Right ventricle myocardium superior (tissue), 1 donor: ENCODE measurements at regions not wholly inside any gene's neighbourhood (a gene's known extent, or its start where the extent isn't known, plus 50 kb on each side); places are given as distances from the start of the nearest gene placed in this dataset.
"Not testable (repeated sequence)": the region's sequence is repeated elsewhere in the genome, so short reads cannot be mapped to it uniquely, and the experiment has no call there.

Experiments used
- ATAC-seq: fragments of 200-7000 bp; cut with Tn5 transposase; one replicate; pipeline ENCODE4 v1.9.1; 2020; ENCODE audit warnings: mild to moderate bottlenecking; ENCODE audit not compliant: poor library complexity
- DNase-seq: peaks from one replicate; pipeline ENCODE4 v3.0.0-alpha.2; 2020
- intact Hi-C: fragments of 100-400 bp; cut with DNase I; formaldehyde crosslinking; loops from one replicate; pipeline ENCODE4 v1.11.2; 2022
- donor health status: DM: no; HTN: yes; CAD: no; lungs with severe emphysema.

GRCh38 chr11:26867286-26867685 is 126.6 kb upstream of the FIBIN start:
- ATAC-seq = no peak
- intact Hi-C loops = no loop called here

GRCh38 chr11:26878959-26879581 is 114.8 kb upstream of the FIBIN start:
- intact Hi-C loops = no loop called here
- ATAC-seq = no peak
- no peak for DNase-seq

More at GRCh38 chr11:26867286-26867685, 126.6 kb upstream of the FIBIN start:
- DNase-seq = no peak

DNA sequence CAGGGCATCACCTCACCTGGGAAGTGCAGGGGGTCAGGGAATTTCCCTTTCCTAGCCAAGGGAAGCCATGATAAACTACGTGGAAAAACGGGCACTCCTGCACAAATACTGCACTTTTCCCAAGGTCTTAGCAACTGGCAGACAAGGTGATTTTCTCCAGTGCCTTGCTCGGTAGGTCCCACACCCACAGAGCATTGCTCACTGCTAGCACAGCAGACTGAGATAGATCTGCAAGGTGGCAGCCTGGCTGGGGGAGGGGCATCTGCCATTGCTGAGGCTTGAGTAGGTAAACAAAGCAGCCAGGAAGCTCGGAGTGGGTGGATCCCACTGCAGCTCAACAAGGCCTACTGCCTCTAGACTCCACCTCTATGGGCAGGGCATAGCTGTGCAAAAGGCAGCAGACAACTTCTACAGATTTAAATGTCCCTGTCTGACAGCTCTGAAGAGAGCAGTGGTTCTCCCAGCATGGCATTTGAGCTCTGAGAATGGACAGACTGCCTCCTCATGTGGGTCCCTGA is 111.5 kb upstream of the FIBIN start:
- DNase-seq, intact Hi-C loops, ATAC-seq: not testable (repeated sequence)

DNA sequence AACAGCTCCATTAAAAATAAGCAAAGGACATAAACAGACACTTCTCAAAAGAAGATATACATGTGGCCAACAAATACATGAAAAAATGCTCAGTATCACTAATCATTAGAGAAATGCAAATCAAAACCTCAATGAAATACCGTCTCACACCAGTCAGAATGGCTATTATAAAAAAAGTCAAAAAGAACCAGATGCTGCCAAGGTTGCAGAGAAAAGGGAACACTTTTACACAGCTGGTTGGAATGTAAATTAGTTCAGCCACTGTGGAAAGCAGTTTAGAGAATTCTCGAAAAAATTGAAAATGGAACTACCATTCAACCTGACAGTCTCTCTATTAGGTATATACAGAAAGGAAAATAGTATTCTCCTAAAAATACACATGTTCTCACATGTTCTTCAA is 102.4 kb upstream of the FIBIN start:
- intact Hi-C loops = no loop called here
- no peak for ATAC-seq
- DNase-seq = no peak

GRCh38 chr11:26896719-26897118 is 97.2 kb upstream of the FIBIN start:
- ATAC-seq (no peak), DNase-seq (no peak)
- intact Hi-C loops = no loop called here

DNA sequence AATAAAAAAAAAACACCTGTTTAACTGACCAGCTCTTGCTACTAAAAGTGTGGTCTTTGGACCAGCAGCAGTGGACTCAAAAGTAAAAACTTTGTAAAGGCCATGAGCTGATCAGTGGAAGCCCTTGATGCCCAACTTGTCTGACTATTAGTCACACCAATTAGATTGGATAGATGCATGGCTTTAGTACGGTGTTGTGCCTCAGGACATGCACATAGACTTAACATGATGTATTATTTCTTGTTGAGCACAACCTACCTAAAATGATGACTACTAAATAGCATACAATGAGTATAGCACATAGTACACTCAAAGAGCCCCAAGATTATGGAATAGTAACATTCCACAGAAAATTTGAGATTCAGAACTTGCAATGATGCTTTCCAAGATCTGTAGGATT is 95.1 kb upstream of the FIBIN start:
- intact Hi-C loops = no loop called here
- DNase-seq = no peak
- ATAC-seq = no peak

GRCh38 chr11:26901162-26901561 is 92.8 kb upstream of the FIBIN start:
- intact Hi-C loops = no loop called here
- DNase-seq = no peak
- ATAC-seq = no peak

- DNase-seq (no peak), ATAC-seq (no peak)
- intact Hi-C loops = no loop called here
Observed at GRCh38 chr11:26904132-26904531, 89.8 kb upstream of the FIBIN start.

GRCh38 chr11:26904801-26905200 is 89.1 kb upstream of the FIBIN start:
- ATAC-seq = no peak
- DNase-seq = no peak
- intact Hi-C loops = no loop called here

DNA sequence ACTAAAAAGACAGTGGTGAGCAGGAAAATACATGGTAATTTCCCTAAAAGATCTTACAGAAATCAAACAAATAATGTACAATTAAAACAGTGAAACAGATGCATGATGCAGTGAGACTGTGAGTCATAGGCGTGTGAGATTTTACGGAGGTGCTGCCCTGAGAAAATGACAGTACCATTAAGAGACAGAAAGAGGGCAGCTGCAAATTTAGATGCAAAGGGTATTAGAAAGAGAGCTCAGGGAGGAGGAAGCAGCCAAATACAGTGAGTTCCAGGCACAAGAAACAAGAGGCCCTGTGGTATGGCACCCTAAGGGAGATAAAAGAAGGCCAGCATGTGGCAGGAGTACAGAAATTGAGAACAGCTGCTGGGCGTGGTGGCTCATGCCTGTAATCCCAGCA is 88.5 kb upstream of the FIBIN start:
- ATAC-seq (no peak), DNase-seq (no peak)
- intact Hi-C loops = no loop called here

DNA sequence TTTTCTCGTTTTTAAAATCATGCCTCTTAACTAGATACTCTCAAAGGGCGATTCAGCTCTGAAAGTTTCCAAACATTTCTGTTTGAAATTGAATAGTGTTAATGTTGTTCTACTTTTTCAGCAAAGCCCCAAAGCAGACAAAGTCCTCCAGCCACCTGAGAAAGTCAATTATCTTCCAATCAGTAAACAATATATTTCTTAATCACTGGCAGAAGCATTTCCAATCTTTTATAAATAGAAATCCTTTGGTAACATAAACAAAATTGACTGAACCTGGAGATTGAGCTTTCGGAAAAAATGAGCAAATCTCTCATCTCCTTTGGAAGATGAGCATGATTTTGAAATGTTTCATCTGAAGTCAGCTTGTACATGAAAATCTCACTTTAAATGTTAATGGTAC is 84.4 kb upstream of the FIBIN start:
- intact Hi-C loops = no loop called here
- no peak for DNase-seq
- ATAC-seq = no peak

DNA sequence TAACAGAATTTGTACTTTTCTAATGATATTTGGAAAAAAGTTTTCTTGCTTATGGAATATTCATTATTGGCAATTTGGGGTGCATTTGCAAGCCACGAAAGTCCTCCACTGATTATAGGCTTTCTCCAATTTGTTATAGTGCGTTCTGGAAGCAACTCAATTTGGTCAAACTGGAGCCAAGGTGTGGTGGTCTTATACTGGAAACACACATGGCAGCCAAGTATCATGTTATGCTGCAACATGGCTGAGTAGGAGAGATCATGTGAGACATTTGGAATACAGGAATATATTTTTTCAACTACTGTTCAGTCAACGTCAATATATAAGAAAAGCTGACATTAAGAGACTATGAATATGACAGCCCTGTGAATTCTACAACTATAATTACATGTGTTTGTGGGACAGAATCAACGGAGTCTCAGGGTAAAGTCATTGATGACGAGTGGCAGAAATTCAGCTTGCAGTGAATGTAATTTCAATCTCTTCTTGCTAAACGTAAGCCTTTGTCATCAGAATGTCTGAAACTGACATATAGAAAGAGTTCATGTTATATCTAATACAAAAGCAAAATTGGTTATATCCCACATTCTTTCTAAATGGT is 83.8 kb upstream of the FIBIN start:
- DNase-seq (no peak), ATAC-seq (no peak)
- intact Hi-C loops = no loop called here

DNA sequence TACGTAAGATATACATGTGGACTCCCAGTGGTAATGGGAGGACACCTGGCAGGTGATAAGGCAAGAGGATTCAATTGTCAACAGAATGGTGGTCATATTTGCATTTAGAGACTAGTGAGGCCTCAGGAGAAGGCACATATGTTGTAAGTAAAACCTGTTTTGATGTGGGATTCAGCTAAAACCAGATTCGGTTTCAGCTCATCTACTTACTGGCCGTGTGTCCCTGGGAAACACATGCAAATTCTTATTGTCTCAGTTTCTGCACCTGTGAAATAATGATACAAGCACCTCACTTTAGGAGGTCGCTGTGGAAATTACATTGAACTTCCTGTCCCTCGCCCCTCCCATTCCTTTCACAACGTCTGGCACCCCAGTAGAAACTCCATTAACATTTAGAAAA is 78.9 kb upstream of the FIBIN start:
- ATAC-seq = no peak
- intact Hi-C loops = no loop called here
- DNase-seq = no peak

DNA sequence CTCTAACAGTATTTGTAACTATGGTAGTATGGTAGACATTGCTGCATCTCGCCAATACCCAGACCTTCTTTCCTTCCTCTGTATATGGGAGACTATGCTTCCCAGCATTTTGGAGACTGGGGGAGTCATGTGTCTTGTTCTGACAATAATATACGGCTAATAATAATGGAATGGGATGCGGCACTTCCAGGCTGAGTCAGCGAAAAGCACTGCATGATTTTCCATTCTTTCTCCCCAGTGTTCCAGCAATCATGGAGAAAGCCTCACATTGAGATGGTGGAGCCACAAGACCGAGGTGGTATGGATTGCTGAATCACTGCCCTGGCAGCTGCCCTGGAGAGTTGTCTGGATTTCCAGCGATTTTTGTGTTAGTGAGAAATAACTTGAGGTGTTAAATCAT is 77.1 kb upstream of the FIBIN start:
- ATAC-seq = no peak
- DNase-seq = no peak
- intact Hi-C loops = no loop called here

- ATAC-seq (no peak), DNase-seq (no peak)
- intact Hi-C loops = no loop called here
Observed at GRCh38 chr11:26928582-26928981, 65.3 kb upstream of the FIBIN start.

GRCh38 chr11:26929806-26930517 is 64.0 kb upstream of the FIBIN start:
- no peak for ATAC-seq

GRCh38 chr11:26930518-26931247 is 63.2 kb upstream of the FIBIN start:
- DNase-seq (no peak), ATAC-seq (no peak)
- intact Hi-C loops = no loop called here

More at GRCh38 chr11:26929806-26930517, 64.0 kb upstream of the FIBIN start:
- intact Hi-C loops = no loop called here
- DNase-seq = no peak

GRCh38 chr11:26931248-26931631 is 62.7 kb upstream of the FIBIN start:
- DNase-seq = no peak
- no peak for ATAC-seq
- intact Hi-C loops = no loop called here

- DNase-seq = no peak
- ATAC-seq = no peak
Observed at GRCh38 chr11:26931881-26932280, 62.0 kb upstream of the FIBIN start.

More at GRCh38 chr11:26931881-26932280, 62.0 kb upstream of the FIBIN start:
- intact Hi-C loops = no loop called here
